SK-N-MC (cell line): ENCODE measurements at regions not wholly inside any gene's neighbourhood (a gene's known extent, or its start where the extent isn't known, plus 50 kb on each side); places are given as distances from the start of the nearest gene placed in this dataset.

Experiments used
- EZH2 ChIP-seq: fragments of 200-600 bp; sonication (generic); IDR thresholded peaks from one replicate; pipeline ENCODE4 v1.6.1; 2017; ENCODE audit warnings: antibody characterized with exemption
- FOXP2 ChIP-seq: optimal IDR thresholded peaks from 2 replicates; pipeline ENCODE3; 2011; ENCODE audit warnings: mild to moderate bottlenecking, moderate library complexity; ENCODE audit not compliant: insufficient read depth; ENCODE audit errors: extremely low read length, control extremely low read depth
- POLR2AphosphoS5 ChIP-seq: IDR thresholded peaks from 2 replicates; pipeline ENCODE4 v1.6.1; 2012; ENCODE audit warnings: mild to moderate bottlenecking, low read depth, low read length, borderline replicate concordance

- no peak for TF ChIP-seq POLR2AphosphoS5
- no peak for TF ChIP-seq EZH2
- no peak for TF ChIP-seq FOXP2
Measured at GRCh38 chr20:11832851-11833250, 84.8 kb upstream of the BTBD3 start.
